ENCODE measurements at regions not wholly inside any gene's neighbourhood (a gene's known extent, or its start where the extent isn't known, plus 50 kb on each side); places are given as distances from the start of the nearest gene placed in this dataset.

- DNase-seq: no peak
- FAIRE-seq: no peak
- Histone ChIP-seq H3K27me3 (ENCODE audit: control insufficient read depth, insufficient read depth, low read length) (no peaks in the 10 kb centered on the region), H3K4me1 (ENCODE audit: control insufficient read depth in 2 of 3, insufficient read depth in 2 of 3, low read depth in 1 of 3, low read length in 3 of 3) (no peaks in the 10 kb centered on the region), H3K27ac (ENCODE audit: low read depth in 2 of 2, low read length in 2 of 2) (no peak overlapping the region), H3K36me3 (ENCODE audit: control insufficient read depth in 2 of 3, insufficient read depth in 3 of 3, low read length in 3 of 3) (no peaks in the 10 kb centered on the region), H3K9me3 (ENCODE audit: control insufficient read depth in 2 of 3, insufficient read depth in 1 of 3, low read length in 3 of 3) (no peaks in the 10 kb centered on the region), H3K9ac (ENCODE audit: low read length in 3 of 3) (no peak overlapping the region), H3K4me3 (ENCODE audit: low read length in 3 of 3) (no peak overlapping the region)
- no peak for TF ChIP-seq CTCF (IDR thresholded peaks at IDR 0.05; ENCODE audit: borderline replicate concordance, extremely low read depth, insufficient read depth)
- intact Hi-C loops (cut with DNase I): no loop called here
These were observed 548.7 kb downstream of the SPRY1 start for GRCh38 chr4:123945301-123945700.

GRCh38 chr4:123950530-123950929 lies 553.9 kb downstream of the SPRY1 start:
- H3K4me3 ChIP-seq (ENCODE audit: low read length in 3 of 3): no peak overlapping the region
- no peaks in the 10 kb centered on the region for H3K9me3 ChIP-seq (ENCODE audit: control insufficient read depth in 2 of 3, insufficient read depth in 1 of 3, low read length in 3 of 3)
- FAIRE-seq (no peak), DNase-seq (peak in 2 of 5 donors; percentile 71 to 81)
- intact Hi-C loops (cut with DNase I): no loop called here
- H3K4me1 ChIP-seq (ENCODE audit: control insufficient read depth in 2 of 3, insufficient read depth in 2 of 3, low read depth in 1 of 3, low read length in 3 of 3): no peaks in the 10 kb centered on the region
- no peak for TF ChIP-seq CTCF (IDR thresholded peaks at IDR 0.05; ENCODE audit: borderline replicate concordance, extremely low read depth, insufficient read depth)
- H3K27me3 ChIP-seq (ENCODE audit: control insufficient read depth, insufficient read depth, low read length): no peaks in the 10 kb centered on the region
- no peaks in the 10 kb centered on the region for H3K36me3 ChIP-seq (ENCODE audit: control insufficient read depth in 2 of 3, insufficient read depth in 3 of 3, low read length in 3 of 3)
- no peak overlapping the region for H3K9ac ChIP-seq (ENCODE audit: low read length in 3 of 3)
- no peak overlapping the region for H3K27ac ChIP-seq (ENCODE audit: low read depth in 2 of 2, low read length in 2 of 2)

GRCh38 chr4:123952530-123953274 lies 556.1 kb downstream of the SPRY1 start:
- intact Hi-C loops (cut with DNase I): no loop called here
- no peak for DNase-seq
- no peaks in the 10 kb centered on the region for H3K36me3 ChIP-seq (ENCODE audit: control insufficient read depth in 2 of 3, insufficient read depth in 3 of 3, low read length in 3 of 3)

More at GRCh38 chr4:123952530-123953274, 556.1 kb downstream of the SPRY1 start:
- TF ChIP-seq CTCF (IDR thresholded peaks at IDR 0.05; ENCODE audit: borderline replicate concordance, extremely low read depth, insufficient read depth): no peak
- no peaks in the 10 kb centered on the region for H3K27me3 ChIP-seq (ENCODE audit: control insufficient read depth, insufficient read depth, low read length)
- FAIRE-seq: no peak
- H3K4me3 ChIP-seq (ENCODE audit: low read length in 3 of 3): no peak overlapping the region
- H3K9me3 ChIP-seq (ENCODE audit: control insufficient read depth in 2 of 3, insufficient read depth in 1 of 3, low read length in 3 of 3): no peaks in the 10 kb centered on the region
- no peak overlapping the region for H3K9ac ChIP-seq (ENCODE audit: low read length in 3 of 3)
- H3K27ac ChIP-seq (ENCODE audit: low read depth in 2 of 2, low read length in 2 of 2): no peak overlapping the region
- no peaks in the 10 kb centered on the region for H3K4me1 ChIP-seq (ENCODE audit: control insufficient read depth in 2 of 3, insufficient read depth in 2 of 3, low read depth in 1 of 3, low read length in 3 of 3)
